Activated naive CD8-positive, alpha-beta T cell treated with anti-CD3 and anti-CD28 coated beads, Interleukin-2, amount 50 U/mL, for 24 hours (primary cell): ENCODE measurements at regions not wholly inside any gene's neighbourhood (a gene's known extent, or its start where the extent isn't known, plus 50 kb on each side); places are given as distances from the start of the nearest gene placed in this dataset.

Experiments used
- ATAC-seq: fragments of 150-1000 bp; cut with Tn5 transposase; one replicate; pipeline ENCODE4 v1.10.0; 2021
- DNase-seq: peaks from one replicate; pipeline ENCODE4 v3.0.0; 2021
- H3K27ac Mint-ChIP-seq: one replicate; pipeline ENCODE4 v1.8.0; 2021; ENCODE audit warnings: mild to moderate bottlenecking, mixed read lengths
- H3K27me3 Mint-ChIP-seq: one replicate; pipeline ENCODE4 v1.8.0; 2021; ENCODE audit warnings: mixed read lengths
- H3K36me3 Mint-ChIP-seq: one replicate; pipeline ENCODE4 v1.8.0; 2021; ENCODE audit warnings: low read depth, mixed read lengths
- H3K4me1 Mint-ChIP-seq: one replicate; pipeline ENCODE4 v1.8.0; 2021; ENCODE audit warnings: mixed read lengths
- H3K4me3 Mint-ChIP-seq: one replicate; pipeline ENCODE4 v1.8.0; 2021; ENCODE audit warnings: mild to moderate bottlenecking, moderate library complexity, mixed read lengths
- H3K9me3 Mint-ChIP-seq: one replicate; pipeline ENCODE4 v1.8.0; 2021; ENCODE audit warnings: mixed read lengths

GRCh38 chr5:113869611-113870010 lies 356.1 kb downstream of the YTHDC2 start:
- DNase-seq (no peak), ATAC-seq (no peak)
- no peaks in the 10 kb centered on the region for H3K4me1 Mint-ChIP-seq
- peaks cover 2% of the 10 kb centered on the region for H3K27me3 Mint-ChIP-seq
- no peak overlapping the region for H3K4me3 Mint-ChIP-seq
- H3K27ac Mint-ChIP-seq: no peak overlapping the region
- H3K36me3 Mint-ChIP-seq: peaks cover 1% of the 10 kb centered on the region
- H3K9me3 Mint-ChIP-seq: peaks cover 6% of the 10 kb centered on the region

GRCh38 chr5:113871972-113872371 lies 358.5 kb downstream of the YTHDC2 start:
- Mint-ChIP-seq H3K36me3 (peaks cover 1% of the 10 kb centered on the region), H3K4me3 (no peak overlapping the region), H3K27me3 (peaks cover 2% of the 10 kb centered on the region), H3K4me1 (no peaks in the 10 kb centered on the region), H3K27ac (no peak overlapping the region), H3K9me3 (peaks cover 6% of the 10 kb centered on the region)
- no peak for ATAC-seq
- no peak for DNase-seq

DNA sequence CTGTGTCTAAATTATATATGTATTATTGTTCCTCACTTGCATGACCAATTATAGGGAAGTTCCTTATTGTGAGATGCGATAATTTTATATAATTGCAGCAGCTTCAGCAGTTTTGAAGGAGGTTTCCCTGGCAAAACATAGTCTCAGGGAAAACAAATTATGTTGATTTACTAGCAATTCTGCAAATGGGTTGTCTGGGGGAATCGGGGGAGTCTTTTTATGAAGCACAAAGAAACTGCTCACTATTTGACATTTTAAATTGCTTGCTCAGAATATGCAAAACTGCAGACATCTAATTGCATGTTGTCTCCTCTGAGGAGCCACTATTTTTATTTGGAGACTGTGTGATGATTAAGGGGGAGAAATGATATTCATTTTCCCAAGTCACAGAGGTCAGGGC lies 361.6 kb downstream of the YTHDC2 start:
- peaks cover 3% of the 10 kb centered on the region for H3K27me3 Mint-ChIP-seq
- H3K36me3 Mint-ChIP-seq: no peaks in the 10 kb centered on the region
- ATAC-seq (no peak), DNase-seq (no peak)
- H3K9me3 Mint-ChIP-seq: peaks cover 20% of the 10 kb centered on the region
- no peaks in the 10 kb centered on the region for H3K4me1 Mint-ChIP-seq
- no peak overlapping the region for H3K27ac Mint-ChIP-seq
- no peak overlapping the region for H3K4me3 Mint-ChIP-seq

DNA sequence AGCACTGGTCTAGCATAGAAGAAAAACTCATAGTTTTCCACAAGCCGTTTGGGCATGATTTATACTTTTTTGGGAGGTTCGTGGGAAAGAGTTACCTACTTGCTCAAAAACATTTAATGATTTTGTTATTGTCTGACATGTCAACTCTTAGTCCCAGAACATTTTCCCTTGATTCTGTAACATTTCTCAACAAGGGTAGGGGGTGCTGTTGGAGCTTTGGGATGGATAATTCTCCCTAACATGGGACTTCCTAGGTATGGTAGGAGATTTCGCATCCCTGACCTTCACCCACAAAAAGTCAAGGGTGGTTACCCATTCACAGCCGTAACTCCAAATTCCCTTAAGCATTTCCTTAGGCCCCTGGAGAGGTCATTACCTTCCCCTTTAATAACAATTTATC lies 378.0 kb downstream of the YTHDC2 start:
- Mint-ChIP-seq H3K36me3 (no peaks in the 10 kb centered on the region), H3K9me3 (no peaks in the 10 kb centered on the region), H3K4me1 (no peaks in the 10 kb centered on the region), H3K4me3 (no peak overlapping the region), H3K27ac (no peak overlapping the region), H3K27me3 (no peaks in the 10 kb centered on the region)
- no peak for ATAC-seq
- no peak for DNase-seq

- no peaks in the 10 kb centered on the region for H3K27me3 Mint-ChIP-seq
- no peak overlapping the region for H3K4me3 Mint-ChIP-seq
- H3K36me3 Mint-ChIP-seq: no peaks in the 10 kb centered on the region
- ATAC-seq (no peak), DNase-seq (no peak)
- H3K9me3 Mint-ChIP-seq: no peaks in the 10 kb centered on the region
- no peaks in the 10 kb centered on the region for H3K4me1 Mint-ChIP-seq
- no peak overlapping the region for H3K27ac Mint-ChIP-seq
Observed at GRCh38 chr5:113896789-113897188, 383.3 kb downstream of the YTHDC2 start.

DNA sequence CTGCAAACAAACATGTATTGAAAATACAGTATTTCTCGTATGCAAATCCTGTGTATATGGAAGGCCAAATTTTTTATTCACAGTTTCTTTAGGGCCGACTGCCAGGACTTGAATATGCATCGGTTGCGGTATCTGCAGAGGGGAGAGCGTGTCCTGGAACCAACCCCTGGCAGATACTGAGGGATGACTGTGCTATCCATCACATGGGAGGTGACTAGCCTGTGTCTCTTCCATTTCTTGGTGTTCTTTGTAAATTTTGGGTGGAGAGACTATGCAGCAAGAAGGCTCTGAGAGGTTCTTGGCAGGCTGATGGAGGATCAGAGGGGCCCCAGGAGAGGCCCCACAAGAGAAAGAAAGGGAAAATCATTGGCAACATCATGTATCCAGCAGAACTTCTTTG lies 384.3 kb downstream of the YTHDC2 start:
- H3K36me3 Mint-ChIP-seq: no peaks in the 10 kb centered on the region
- H3K4me1 Mint-ChIP-seq: no peaks in the 10 kb centered on the region
- DNase-seq: no peak
- H3K27me3 Mint-ChIP-seq: no peaks in the 10 kb centered on the region
- H3K27ac Mint-ChIP-seq: no peak overlapping the region
- no peak for ATAC-seq
- H3K9me3 Mint-ChIP-seq: no peaks in the 10 kb centered on the region
- H3K4me3 Mint-ChIP-seq: no peak overlapping the region

GRCh38 chr5:113900141-113900540 lies 386.6 kb downstream of the YTHDC2 start:
- H3K4me1 Mint-ChIP-seq: no peaks in the 10 kb centered on the region
- ATAC-seq (no peak), DNase-seq (no peak)
- H3K9me3 Mint-ChIP-seq: no peaks in the 10 kb centered on the region
- H3K36me3 Mint-ChIP-seq: no peaks in the 10 kb centered on the region
- H3K27me3 Mint-ChIP-seq: no peaks in the 10 kb centered on the region
- H3K27ac Mint-ChIP-seq: no peak overlapping the region
- no peak overlapping the region for H3K4me3 Mint-ChIP-seq

GRCh38 chr5:113900816-113901215 lies 387.3 kb downstream of the YTHDC2 start:
- Mint-ChIP-seq H3K4me3 (no peak overlapping the region), H3K9me3 (no peaks in the 10 kb centered on the region), H3K36me3 (no peaks in the 10 kb centered on the region), H3K27ac (no peak overlapping the region), H3K27me3 (no peaks in the 10 kb centered on the region), H3K4me1 (no peaks in the 10 kb centered on the region)
- ATAC-seq: no peak
- no peak for DNase-seq

DNA sequence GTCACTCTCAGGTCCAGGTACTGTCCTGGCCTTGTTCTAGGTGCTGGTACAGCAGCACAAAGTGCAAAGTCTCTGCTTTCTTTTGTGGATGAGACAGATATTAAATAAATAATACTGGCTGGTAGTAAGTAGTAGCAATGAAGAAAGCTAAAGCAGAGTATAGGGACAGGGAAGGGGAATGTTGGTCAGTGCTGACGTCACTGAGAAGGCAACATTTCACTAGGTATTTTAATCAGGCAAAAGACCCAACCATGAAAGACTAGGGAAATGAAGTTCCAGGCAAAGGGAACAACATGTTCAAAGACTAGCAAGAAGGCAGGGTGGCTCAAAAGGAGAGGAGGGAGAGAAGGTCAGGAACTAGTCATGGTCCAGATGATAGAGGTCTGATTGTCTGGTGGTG lies 388.2 kb downstream of the YTHDC2 start:
- no peak for DNase-seq
- no peaks in the 10 kb centered on the region for H3K36me3 Mint-ChIP-seq
- H3K9me3 Mint-ChIP-seq: no peaks in the 10 kb centered on the region
- no peaks in the 10 kb centered on the region for H3K27me3 Mint-ChIP-seq
- H3K27ac Mint-ChIP-seq: no peak overlapping the region
- ATAC-seq: no peak
- no peaks in the 10 kb centered on the region for H3K4me1 Mint-ChIP-seq
- H3K4me3 Mint-ChIP-seq: no peak overlapping the region

DNA sequence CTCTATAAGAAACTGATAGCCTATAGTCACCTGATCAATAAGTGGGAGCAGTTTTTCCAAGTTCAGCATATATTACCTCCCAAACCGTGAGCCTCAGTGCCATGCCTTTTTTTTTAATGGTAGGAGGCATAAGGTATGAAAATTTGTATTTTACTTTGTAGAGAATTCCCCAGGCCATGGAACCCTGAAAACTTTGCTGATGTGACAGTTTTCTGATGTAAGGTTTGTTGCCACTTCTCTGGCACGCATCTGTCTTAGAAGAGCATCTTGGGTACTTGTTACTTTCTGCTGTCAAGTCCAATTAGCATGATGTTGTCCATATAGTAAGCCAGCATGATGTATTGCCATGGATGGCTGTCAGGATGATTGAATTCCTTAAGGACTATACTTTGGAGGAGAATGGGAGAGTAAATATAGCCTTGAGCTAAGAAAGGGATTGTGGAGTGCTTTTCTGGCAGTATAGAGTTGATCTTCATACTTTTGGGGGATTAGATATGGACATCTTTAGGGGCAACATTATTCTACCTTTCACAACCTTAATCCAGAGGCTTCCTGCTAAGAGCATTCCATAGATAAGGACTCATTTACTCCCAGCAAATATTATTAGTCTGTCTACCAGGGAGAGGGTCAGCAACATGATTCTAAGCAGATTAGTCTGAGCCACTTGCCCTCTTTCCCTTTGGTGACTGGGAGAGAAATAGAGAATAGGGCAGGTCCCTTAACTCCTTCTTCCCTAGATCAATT lies 389.6 kb downstream of the YTHDC2 start:
- DNase-seq (no peak), ATAC-seq (no peak)
- Mint-ChIP-seq H3K36me3 (no peaks in the 10 kb centered on the region), H3K4me1 (no peaks in the 10 kb centered on the region), H3K4me3 (no peak overlapping the region), H3K27me3 (no peaks in the 10 kb centered on the region), H3K9me3 (peaks cover 4% of the 10 kb centered on the region), H3K27ac (no peak overlapping the region)

- DNase-seq: no peak
- no peak for ATAC-seq
- H3K4me1 Mint-ChIP-seq: no peaks in the 10 kb centered on the region
- H3K4me3 Mint-ChIP-seq: no peak overlapping the region
- H3K9me3 Mint-ChIP-seq: peaks cover 4% of the 10 kb centered on the region
- H3K27ac Mint-ChIP-seq: no peak overlapping the region
- no peaks in the 10 kb centered on the region for H3K36me3 Mint-ChIP-seq
- H3K27me3 Mint-ChIP-seq: no peaks in the 10 kb centered on the region
Observed at GRCh38 chr5:113909782-113910181, 396.3 kb downstream of the YTHDC2 start.

- Mint-ChIP-seq H3K4me1 (no peaks in the 10 kb centered on the region), H3K9me3 (no peaks in the 10 kb centered on the region), H3K36me3 (no peaks in the 10 kb centered on the region), H3K27me3 (no peaks in the 10 kb centered on the region), H3K27ac (no peak overlapping the region), H3K4me3 (no peak overlapping the region)
- ATAC-seq (no peak), DNase-seq (no peak)
Observed at GRCh38 chr5:113917997-113918396, 404.5 kb downstream of the YTHDC2 start.

- no peak overlapping the region for H3K4me3 Mint-ChIP-seq
- no peak overlapping the region for H3K27ac Mint-ChIP-seq
- DNase-seq (no peak), ATAC-seq (no peak)
- no peaks in the 10 kb centered on the region for H3K27me3 Mint-ChIP-seq
- no peaks in the 10 kb centered on the region for H3K4me1 Mint-ChIP-seq
- no peaks in the 10 kb centered on the region for H3K36me3 Mint-ChIP-seq
- H3K9me3 Mint-ChIP-seq: no peaks in the 10 kb centered on the region
Observed at GRCh38 chr5:113922343-113922742, 408.8 kb downstream of the YTHDC2 start.

GRCh38 chr5:113935453-113935852 lies 422.0 kb downstream of the YTHDC2 start:
- DNase-seq (no peak), ATAC-seq (no peak)
- no peaks in the 10 kb centered on the region for H3K9me3 Mint-ChIP-seq
- H3K4me3 Mint-ChIP-seq: no peak overlapping the region
- H3K27me3 Mint-ChIP-seq: no peaks in the 10 kb centered on the region
- no peaks in the 10 kb centered on the region for H3K4me1 Mint-ChIP-seq
- no peaks in the 10 kb centered on the region for H3K36me3 Mint-ChIP-seq
- no peak overlapping the region for H3K27ac Mint-ChIP-seq

DNA sequence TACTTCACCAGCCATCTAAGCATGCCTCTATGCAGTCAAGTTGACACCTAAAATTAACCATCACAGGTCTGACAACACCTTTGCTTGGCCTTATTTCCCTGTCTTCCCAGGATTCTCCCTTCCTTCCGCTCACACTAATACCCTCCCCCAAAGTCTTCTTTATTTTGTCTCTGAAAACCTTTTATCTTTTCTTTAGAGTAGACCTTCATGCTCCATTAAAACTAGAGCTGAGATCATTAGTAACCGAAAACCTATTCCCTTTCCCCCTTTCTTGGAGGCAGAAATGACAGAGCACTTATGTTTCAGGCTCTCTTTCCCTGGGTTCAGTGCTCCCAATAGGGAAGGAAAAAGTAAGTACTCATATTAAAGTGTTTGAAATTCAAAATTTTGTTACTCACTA lies 423.8 kb downstream of the YTHDC2 start:
- DNase-seq: no peak
- Mint-ChIP-seq H3K36me3 (no peaks in the 10 kb centered on the region), H3K27me3 (no peaks in the 10 kb centered on the region), H3K4me1 (no peaks in the 10 kb centered on the region), H3K4me3 (no peak overlapping the region), H3K27ac (no peak overlapping the region), H3K9me3 (no peaks in the 10 kb centered on the region)
- no peak for ATAC-seq

GRCh38 chr5:113939988-113940387 lies 421.9 kb upstream of the KCNN2 start:
- Mint-ChIP-seq H3K9me3 (no peaks in the 10 kb centered on the region), H3K27ac (no peak overlapping the region), H3K4me3 (no peak overlapping the region), H3K36me3 (no peaks in the 10 kb centered on the region), H3K27me3 (no peaks in the 10 kb centered on the region), H3K4me1 (no peaks in the 10 kb centered on the region)
- DNase-seq (no peak), ATAC-seq (no peak)
